Liver (tissue), 7 donors: ENCODE measurements at regions not wholly inside any gene's neighbourhood (a gene's known extent, or its start where the extent isn't known, plus 50 kb on each side); places are given as distances from the start of the nearest gene placed in this dataset.

ENCODE experiments used
- DNase-seq: peaks from one replicate; pipeline ENCODE4 v3.0.0-alpha.2; 2017; ENCODE audit warnings: low spot score
- H3K27ac ChIP-seq, 2 donors: one replicate each; pipeline ENCODE4 v1.7.0; 2013; ENCODE audit warnings: inconsistent platforms in 2 of 2, low read length in 2 of 2, control low read depth in 1 of 2, low read depth in 1 of 2, mild to moderate bottlenecking in 1 of 2
- H3K27me3 ChIP-seq, 4 donors: one replicate each; pipeline versions ENCODE4 v1.6.1 to v1.7.0; 2013; ENCODE audit warnings: low read length in 3 of 4, inconsistent platforms in 1 of 4, mild to moderate bottlenecking in 1 of 4, moderate library complexity in 1 of 4; ENCODE audit not compliant: control insufficient read depth in 4 of 4, insufficient read depth in 4 of 4
- H3K36me3 ChIP-seq, 4 donors: one replicate each; pipeline versions ENCODE4 v1.6.1 to v1.7.0; 2013; ENCODE audit warnings: low read length in 3 of 4, mild to moderate bottlenecking in 3 of 4, low read depth in 1 of 4, moderate library complexity in 1 of 4; ENCODE audit not compliant: control insufficient read depth in 4 of 4, insufficient read depth in 3 of 4
- H3K4me1 ChIP-seq, 4 donors: one replicate each; pipeline versions ENCODE4 v1.6.1 to v1.7.0; 2013; ENCODE audit warnings: low read length in 3 of 4, mild to moderate bottlenecking in 3 of 4, moderate library complexity in 1 of 4; ENCODE audit not compliant: control insufficient read depth in 4 of 4, insufficient read depth in 4 of 4
- H3K4me3 ChIP-seq, 3 donors: one replicate each; pipeline versions ENCODE4 v1.6.1 to v1.7.0; 2013; ENCODE audit warnings: low read length in 3 of 3, control low read depth in 1 of 3, low read depth in 1 of 3, mild to moderate bottlenecking in 1 of 3
- H3K9ac ChIP-seq, 2 donors: one replicate each; pipeline ENCODE4 v1.7.0; 2013; ENCODE audit warnings: low read length in 2 of 2, mild to moderate bottlenecking in 2 of 2, moderate library complexity in 2 of 2, control low read depth in 1 of 2, low read depth in 1 of 2
- H3K9me3 ChIP-seq, 4 donors: one replicate each; pipeline versions ENCODE4 v1.6.1 to v1.7.0; 2013; ENCODE audit warnings: low read length in 3 of 4; ENCODE audit not compliant: control insufficient read depth in 4 of 4
- ATF3 ChIP-seq: IDR thresholded peaks from 2 replicates; pipeline ENCODE4 v1.6.1; 2016; ENCODE audit warnings: antibody characterized with exemption
- EGR1 ChIP-seq, 2 donors: IDR thresholded peaks; 2 replicates each; pipeline ENCODE4 v1.6.1; 2016 to 2018; ENCODE audit warnings: antibody characterized with exemption in 2 of 2, low read depth in 2 of 2
- FOXA1 ChIP-seq: IDR thresholded peaks from 2 replicates; pipeline ENCODE4 v1.6.1; 2016; ENCODE audit warnings: antibody characterized with exemption
- FOXA2 ChIP-seq: IDR thresholded peaks from 2 replicates; pipeline ENCODE4 v1.6.1; 2016; ENCODE audit warnings: antibody characterized with exemption
- HNF4A ChIP-seq, 2 donors: conservative IDR thresholded peaks; 2 replicates each; pipeline ENCODE4 v1.6.1; 2016; ENCODE audit warnings: antibody characterized with exemption in 2 of 2, mild to moderate bottlenecking in 2 of 2
- HNF4G ChIP-seq: IDR thresholded peaks from 2 replicates; pipeline ENCODE4 v1.6.1; 2016; ENCODE audit warnings: antibody characterized with exemption
- JUND ChIP-seq, 2 donors: IDR thresholded peaks; 2 replicates each; pipeline ENCODE4 v1.6.1; 2016; ENCODE audit warnings: antibody characterized with exemption in 2 of 2
- MAX ChIP-seq: IDR thresholded peaks from 2 replicates; pipeline ENCODE4 v1.6.1; 2016; ENCODE audit warnings: antibody characterized with exemption
- RAD21 ChIP-seq, 2 donors: IDR thresholded peaks; 2 replicates each; pipeline ENCODE4 v1.6.1; 2016; ENCODE audit warnings: antibody characterized with exemption in 2 of 2, mild to moderate bottlenecking in 2 of 2
- REST ChIP-seq: IDR thresholded peaks from 2 replicates; pipeline ENCODE4 v1.6.1; 2016; ENCODE audit warnings: antibody characterized with exemption, mild to moderate bottlenecking
- RXRA ChIP-seq, 2 donors: IDR thresholded peaks; 2 replicates each; pipeline ENCODE4 v1.6.1; 2017 to 2018; ENCODE audit warnings: antibody characterized with exemption in 2 of 2, mild to moderate bottlenecking in 1 of 2
- SP1 ChIP-seq: IDR thresholded peaks from 2 replicates; pipeline ENCODE4 v1.6.1; 2018; ENCODE audit warnings: antibody characterized with exemption, mild to moderate bottlenecking
- TAF1 ChIP-seq: conservative IDR thresholded peaks from 2 replicates; pipeline ENCODE4 v1.6.1; 2016; ENCODE audit warnings: antibody characterized with exemption, mild to moderate bottlenecking
- YY1 ChIP-seq: IDR thresholded peaks from 2 replicates; pipeline ENCODE4 v1.6.1; 2016; ENCODE audit warnings: antibody characterized with exemption, mild to moderate bottlenecking
- ZBTB33 ChIP-seq: IDR thresholded peaks from 2 replicates; pipeline ENCODE4 v1.6.1; 2016; ENCODE audit warnings: antibody characterized with exemption
- WGBS: extraction: QIAGEN DNeasy Blood & Tissue Kit; methylation state at CpG from one replicate; pipeline ENCODE4 v1.1.7; 2013; 5-methylcytosine and 5-hydroxymethylcytosine counted together
- donor health status: healthy.
- donor health status: healthy.
- donor health status: healthy.
- donor health status: healthy.

GRCh38 chr14:98816720-98817119, 455.3 kb downstream of the BCL11B start:
- H3K4me3 ChIP-seq = no peak overlapping the region
- H3K27ac ChIP-seq = no peak overlapping the region
- H3K27me3 ChIP-seq = peaks cover 0 to 3% (median 0%) of the 10 kb centered on the region in 4 donors
- TF ChIP-seq FOXA2 (no peak), ZBTB33 (no peak), SP1 (no peak), MAX (no peak), HNF4A (conservative IDR thresholded peaks at IDR 0.05) (no peak), FOXA1 (no peak), RAD21 (IDR thresholded peaks at IDR 0.05) (no peak), HNF4G (no peak), RXRA (IDR thresholded peaks at IDR 0.05) (no peak), JUND (IDR thresholded peaks at IDR 0.05) (no peak), ATF3 (no peak), EGR1 (IDR thresholded peaks at IDR 0.05; ENCODE audit: low read depth in 2 of 2) (no peak), YY1 (no peak)
- H3K36me3 ChIP-seq = no peaks in the 10 kb centered on the region
- DNase-seq = no peak
- no peaks in the 10 kb centered on the region for H3K4me1 ChIP-seq
- H3K9ac ChIP-seq = no peak overlapping the region
- no peaks in the 10 kb centered on the region for H3K9me3 ChIP-seq
- whole genome bisulfite sequencing = 70% methylated on average over 7 of the region's 7 CpGs

GRCh38 chr14:98819132-98819866, 452.7 kb downstream of the BCL11B start:
- no peaks in the 10 kb centered on the region for H3K36me3 ChIP-seq
- TF ChIP-seq FOXA2 (no peak), YY1 (no peak), SP1 (no peak), TAF1 (no peak), ATF3 (no peak)
- H3K27ac ChIP-seq = no peak overlapping the region
- no peak overlapping the region for H3K4me3 ChIP-seq
- no peak overlapping the region for H3K9ac ChIP-seq
- DNase-seq = no peak
- WGBS = 68% methylated on average over 9 of the region's 9 CpGs
- peaks cover 0 to 6% (median 0%) of the 10 kb centered on the region in 4 donors for H3K27me3 ChIP-seq
- H3K4me1 ChIP-seq = no peaks in the 10 kb centered on the region
- H3K9me3 ChIP-seq = no peaks in the 10 kb centered on the region

GRCh38 chr14:98819867-98820206, 452.2 kb downstream of the BCL11B start:
- no peaks in the 10 kb centered on the region for H3K36me3 ChIP-seq
- DNase-seq = no peak
- H3K9me3 ChIP-seq = no peaks in the 10 kb centered on the region
- TF ChIP-seq REST = no peak
- no peak for TF ChIP-seq MAX
- no peak overlapping the region for H3K9ac ChIP-seq
- no peaks in the 10 kb centered on the region for H3K4me1 ChIP-seq
- peaks cover 0 to 6% (median 0%) of the 10 kb centered on the region in 4 donors for H3K27me3 ChIP-seq
- no peak overlapping the region for H3K4me3 ChIP-seq
- H3K27ac ChIP-seq = no peak overlapping the region
- 62% methylated on average over 2 of the region's 2 CpGs for WGBS
